Limb (tissue), 2 donors: ENCODE measurements at regions not wholly inside any gene's neighbourhood (a gene's known extent, or its start where the extent isn't known, plus 50 kb on each side); places are given as distances from the start of the nearest gene placed in this dataset.

Experiments
- DNase-seq, 2 donors: peaks; one replicate each; pipeline ENCODE4 v3.0.0-alpha.2; 2016; ENCODE audit errors: extremely low spot score in 2 of 2

GRCh38 chr5:2134543-2135292 is 252.0 kb upstream of the IRX4 start:
- no peak for DNase-seq

GRCh38 chr5:2133936-2134335 is 251.2 kb upstream of the IRX4 start:
- DNase-seq = no peak

GRCh38 chr5:2133080-2133479 is 250.4 kb upstream of the IRX4 start:
- DNase-seq = no peak

GRCh38 chr5:2132497-2132847 is 249.7 kb upstream of the IRX4 start:
- no peak for DNase-seq

GRCh38 chr5:2131826-2132496 is 249.2 kb upstream of the IRX4 start:
- DNase-seq = no peak

- DNase-seq = no peak
Observed at GRCh38 chr5:2131196-2131595, 248.5 kb upstream of the IRX4 start.

- no peak for DNase-seq
Observed at GRCh38 chr5:2130361-2130760, 247.6 kb upstream of the IRX4 start.

GRCh38 chr5:2129568-2130272 is 247.0 kb upstream of the IRX4 start:
- DNase-seq = peak in 1 of 2 donors; percentile 22

GRCh38 chr5:2128686-2129355 is 246.1 kb upstream of the IRX4 start:
- DNase-seq = no peak

GRCh38 chr5:2126512-2126911 is 243.8 kb upstream of the IRX4 start:
- DNase-seq = no peak

GRCh38 chr5:2125901-2126265 is 243.2 kb upstream of the IRX4 start:
- no peak for DNase-seq

GRCh38 chr5:2125171-2125900 is 242.6 kb upstream of the IRX4 start:
- DNase-seq = no peak

GRCh38 chr5:2124434-2125170 is 241.9 kb upstream of the IRX4 start:
- DNase-seq = no peak

GRCh38 chr5:2123874-2124273 is 241.1 kb upstream of the IRX4 start:
- no peak for DNase-seq

- no peak for DNase-seq
Observed at GRCh38 chr5:2120361-2120760, 237.6 kb upstream of the IRX4 start.

GRCh38 chr5:2119573-2119972 is 236.8 kb upstream of the IRX4 start:
- no peak for DNase-seq

GRCh38 chr5:2113348-2114131 is 230.8 kb upstream of the IRX4 start:
- no peak for DNase-seq

- no peak for DNase-seq
Observed at GRCh38 chr5:2112173-2113025, 229.7 kb upstream of the IRX4 start.

GRCh38 chr5:2111569-2112105 is 228.9 kb upstream of the IRX4 start:
- DNase-seq = no peak
